ENCODE measurements at regions not wholly inside any gene's neighbourhood (a gene's known extent, or its start where the extent isn't known, plus 50 kb on each side); places are given as distances from the start of the nearest gene placed in this dataset.

DNA sequence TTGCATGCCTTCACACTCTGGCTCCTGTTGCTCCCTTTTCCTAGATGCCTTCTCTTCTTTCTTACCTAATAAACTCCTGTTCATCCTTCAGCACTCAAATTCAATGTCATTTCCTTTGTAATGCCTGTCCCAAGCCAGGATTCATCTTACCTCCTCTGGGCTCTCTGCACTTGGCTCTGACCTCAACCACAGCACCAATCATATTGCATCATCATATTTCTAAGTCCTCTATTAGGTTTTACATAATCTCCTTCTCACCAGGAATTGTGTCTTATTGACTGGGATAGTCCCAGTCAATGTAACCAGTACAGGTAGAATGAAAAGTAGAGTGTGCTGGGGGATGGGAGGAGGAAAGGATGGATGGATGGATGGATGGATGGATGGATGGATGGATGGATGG, 187.1 kb downstream of the NRP2 start:
- TF ChIP-seq REPIN1 (tag by site-specific recombination; IDR thresholded peaks at IDR 0.05; ENCODE audit: low read depth), result no peak
- TF ChIP-seq, protein P1, sequence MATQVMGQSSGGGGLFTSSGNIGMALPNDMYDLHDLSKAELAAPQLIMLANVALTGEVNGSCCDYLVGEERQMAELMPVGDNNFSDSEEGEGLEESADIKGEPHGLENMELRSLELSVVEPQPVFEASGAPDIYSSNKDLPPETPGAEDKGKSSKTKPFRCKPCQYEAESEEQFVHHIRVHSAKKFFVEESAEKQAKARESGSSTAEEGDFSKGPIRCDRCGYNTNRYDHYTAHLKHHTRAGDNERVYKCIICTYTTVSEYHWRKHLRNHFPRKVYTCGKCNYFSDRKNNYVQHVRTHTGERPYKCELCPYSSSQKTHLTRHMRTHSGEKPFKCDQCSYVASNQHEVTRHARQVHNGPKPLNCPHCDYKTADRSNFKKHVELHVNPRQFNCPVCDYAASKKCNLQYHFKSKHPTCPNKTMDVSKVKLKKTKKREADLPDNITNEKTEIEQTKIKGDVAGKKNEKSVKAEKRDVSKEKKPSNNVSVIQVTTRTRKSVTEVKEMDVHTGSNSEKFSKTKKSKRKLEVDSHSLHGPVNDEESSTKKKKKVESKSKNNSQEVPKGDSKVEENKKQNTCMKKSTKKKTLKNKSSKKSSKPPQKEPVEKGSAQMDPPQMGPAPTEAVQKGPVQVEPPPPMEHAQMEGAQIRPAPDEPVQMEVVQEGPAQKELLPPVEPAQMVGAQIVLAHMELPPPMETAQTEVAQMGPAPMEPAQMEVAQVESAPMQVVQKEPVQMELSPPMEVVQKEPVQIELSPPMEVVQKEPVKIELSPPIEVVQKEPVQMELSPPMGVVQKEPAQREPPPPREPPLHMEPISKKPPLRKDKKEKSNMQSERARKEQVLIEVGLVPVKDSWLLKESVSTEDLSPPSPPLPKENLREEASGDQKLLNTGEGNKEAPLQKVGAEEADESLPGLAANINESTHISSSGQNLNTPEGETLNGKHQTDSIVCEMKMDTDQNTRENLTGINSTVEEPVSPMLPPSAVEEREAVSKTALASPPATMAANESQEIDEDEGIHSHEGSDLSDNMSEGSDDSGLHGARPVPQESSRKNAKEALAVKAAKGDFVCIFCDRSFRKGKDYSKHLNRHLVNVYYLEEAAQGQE (tag by site-specific recombination; IDR thresholded peaks at IDR 0.05), result no peak
- TF ChIP-seq, protein P2, sequence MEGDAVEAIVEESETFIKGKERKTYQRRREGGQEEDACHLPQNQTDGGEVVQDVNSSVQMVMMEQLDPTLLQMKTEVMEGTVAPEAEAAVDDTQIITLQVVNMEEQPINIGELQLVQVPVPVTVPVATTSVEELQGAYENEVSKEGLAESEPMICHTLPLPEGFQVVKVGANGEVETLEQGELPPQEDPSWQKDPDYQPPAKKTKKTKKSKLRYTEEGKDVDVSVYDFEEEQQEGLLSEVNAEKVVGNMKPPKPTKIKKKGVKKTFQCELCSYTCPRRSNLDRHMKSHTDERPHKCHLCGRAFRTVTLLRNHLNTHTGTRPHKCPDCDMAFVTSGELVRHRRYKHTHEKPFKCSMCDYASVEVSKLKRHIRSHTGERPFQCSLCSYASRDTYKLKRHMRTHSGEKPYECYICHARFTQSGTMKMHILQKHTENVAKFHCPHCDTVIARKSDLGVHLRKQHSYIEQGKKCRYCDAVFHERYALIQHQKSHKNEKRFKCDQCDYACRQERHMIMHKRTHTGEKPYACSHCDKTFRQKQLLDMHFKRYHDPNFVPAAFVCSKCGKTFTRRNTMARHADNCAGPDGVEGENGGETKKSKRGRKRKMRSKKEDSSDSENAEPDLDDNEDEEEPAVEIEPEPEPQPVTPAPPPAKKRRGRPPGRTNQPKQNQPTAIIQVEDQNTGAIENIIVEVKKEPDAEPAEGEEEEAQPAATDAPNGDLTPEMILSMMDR (tag by site-specific recombination; IDR thresholded peaks at IDR 0.05), result no peak
